B cell (primary cell): ENCODE measurements at regions not wholly inside any gene's neighbourhood (a gene's known extent, or its start where the extent isn't known, plus 50 kb on each side); places are given as distances from the start of the nearest gene placed in this dataset.

Experiments used
- ATAC-seq: fragments of 200-7000 bp; cut with Tn5 transposase; one replicate; pipeline ENCODE4 v1.10.0; 2021; ENCODE audit warnings: low read depth, mild to moderate bottlenecking, moderate number of reproducible peaks, moderate library complexity
- CTCF ChIA-PET: fragments of 350-600 bp; sonication (Branson Sonifier 250); formaldehyde crosslinking; loops from one replicate; lab custom pipeline; 2021; ENCODE audit warnings: antibody characterized with exemption, inconsistent platforms; lab: Charles Lee
- POLR2A ChIA-PET: fragments of 350-600 bp; sonication (Branson Sonifier 250); formaldehyde crosslinking; loops from one replicate; lab custom pipeline; 2021; ENCODE audit warnings: antibody characterized with exemption; lab: Charles Lee
- DNase-seq: peaks from one replicate; pipeline ENCODE4 v3.0.0; 2013
- H2AFZ ChIP-seq: 2 replicates; pipeline ENCODE4 v1.6.1; 2012; ENCODE audit warnings: mild to moderate bottlenecking, low read depth, low read length; ENCODE audit not compliant: insufficient read depth, poor library complexity, severe bottlenecking
- H3K27ac ChIP-seq, 2 donors: 1 replicate in 1 of 2; 2 replicates in 1 of 2; pipeline ENCODE4 v1.5.1; 2012 to 2013; ENCODE audit warnings: low read length in 2 of 2, mild to moderate bottlenecking in 2 of 2, moderate library complexity in 1 of 2
- H3K27me3 ChIP-seq, 4 experiments: fragments of 200-600 bp in 1 of 4; sonication (generic) in 1 of 4; replicated peaks in 1 of 4; 1 replicate in 2 of 4; 2 replicates in 2 of 4; pipeline versions ENCODE4 v1.6.1 to v1.7.0; 2013 to 2016; ENCODE audit warnings: low read length in 3 of 4, mild to moderate bottlenecking in 2 of 4, mixed read lengths in 1 of 4, moderate library complexity in 1 of 4; ENCODE audit not compliant: insufficient read depth in 4 of 4, control insufficient read depth in 3 of 4; ENCODE audit errors: control extremely low read depth in 1 of 4
- H3K36me3 ChIP-seq, 2 experiments: replicated peaks in 1 of 2; 1 replicate in 1 of 2; 2 replicates in 1 of 2; pipeline versions ENCODE4 v1.6.1 to v1.7.1; 2013; ENCODE audit warnings: low read length in 1 of 2; ENCODE audit not compliant: insufficient read depth in 2 of 2, control insufficient read depth in 1 of 2; ENCODE audit errors: control extremely low read depth in 1 of 2, extremely low read depth in 1 of 2
- H3K4me1 ChIP-seq, 2 donors: fragments of 200-600 bp in 1 of 2; sonication (generic) in 1 of 2; 1 replicate in 1 of 2; 2 replicates in 1 of 2; pipeline versions ENCODE4 v1.5.1 to v1.6.1; 2013 to 2017; ENCODE audit warnings: low read length in 2 of 2; ENCODE audit not compliant: control insufficient read depth in 2 of 2, insufficient read depth in 2 of 2
- H3K4me2 ChIP-seq: replicated peaks from 2 replicates; pipeline ENCODE3; 2012; ENCODE audit warnings: mild to moderate bottlenecking, low read depth, low read length; ENCODE audit not compliant: poor library complexity, severe bottlenecking
- H3K4me3 ChIP-seq, 5 experiments: fragments of 200-600 bp in 1 of 5; sonication (generic) in 1 of 5; 1 replicate in 3 of 5; 2 replicates in 2 of 5; pipeline versions ENCODE4 v1.5.1 to v1.7.0; 2011 to 2016; ENCODE audit warnings: low read length in 4 of 5, mild to moderate bottlenecking in 4 of 5, low read depth in 2 of 5, control low read depth in 1 of 5, moderate library complexity in 1 of 5; ENCODE audit not compliant: insufficient read depth in 1 of 5; ENCODE audit errors: control extremely low read depth in 1 of 5, extremely low read depth in 1 of 5
- H3K79me2 ChIP-seq: fragments of 200-600 bp; sonication (generic); one replicate; pipeline ENCODE4 v1.6.0; 2016; ENCODE audit warnings: low read length; ENCODE audit not compliant: control insufficient read depth, insufficient read depth
- H3K9ac ChIP-seq: fragments of 200-600 bp; sonication (generic); 2 replicates; pipeline ENCODE4 v1.6.1; 2017; ENCODE audit warnings: mild to moderate bottlenecking, low read length, moderate library complexity
- H3K9me3 ChIP-seq, 3 donors: one replicate each; pipeline versions ENCODE4 v1.6.1 to v1.7.1; 2013; ENCODE audit warnings: low read length in 2 of 3; ENCODE audit not compliant: control insufficient read depth in 2 of 3, insufficient read depth in 1 of 3; ENCODE audit errors: control extremely low read depth in 1 of 3
- H4K20me1 ChIP-seq: 2 replicates; pipeline ENCODE4 v1.6.0; 2012; ENCODE audit warnings: mild to moderate bottlenecking, low read length; ENCODE audit not compliant: insufficient read depth, control insufficient read depth, poor library complexity, severe bottlenecking
- H3K27ac Mint-ChIP-seq: one replicate; pipeline ENCODE4 v1.8.0; 2021; ENCODE audit warnings: mixed read lengths
- H3K27me3 Mint-ChIP-seq: one replicate; pipeline ENCODE4 v1.8.0; 2021; ENCODE audit warnings: mixed read lengths
- H3K4me1 Mint-ChIP-seq: one replicate; pipeline ENCODE4 v1.8.0; 2021; ENCODE audit warnings: mixed read lengths
- H3K4me3 Mint-ChIP-seq: one replicate; pipeline ENCODE4 v1.8.0; 2021; ENCODE audit warnings: mixed read lengths
- H3K9me3 Mint-ChIP-seq: one replicate; pipeline ENCODE4 v1.8.0; 2022; ENCODE audit warnings: mixed read lengths; ENCODE audit not compliant: insufficient read depth
- EZH2 ChIP-seq: IDR thresholded peaks from 2 replicates; pipeline ENCODE4 v1.6.1; 2012; ENCODE audit warnings: borderline replicate concordance, low read depth, mild to moderate bottlenecking, moderate library complexity, low read length; ENCODE audit not compliant: insufficient read depth, poor library complexity, severe bottlenecking
- WGBS: methylation state at CpG from one replicate; pipeline ENCODE4 v1.1.5; 2013; ENCODE audit warnings: missing lambda C conversion rate; ENCODE audit not compliant: insufficient coverage; 5-methylcytosine and 5-hydroxymethylcytosine counted together
- intact Hi-C: fragments of 100-400 bp; cut with micrococcal nuclease; formaldehyde crosslinking; loops from one replicate; pipeline ENCODE4 v1.10.0; 2022
- TF ChIP-seq, protein P1 (sequence below): fragments of 200-600 bp; IDR thresholded peaks from one replicate; pipeline ENCODE4 v1.8.0; 2022; ENCODE audit warnings: antibody characterized with exemption, mild to moderate bottlenecking

DNA sequence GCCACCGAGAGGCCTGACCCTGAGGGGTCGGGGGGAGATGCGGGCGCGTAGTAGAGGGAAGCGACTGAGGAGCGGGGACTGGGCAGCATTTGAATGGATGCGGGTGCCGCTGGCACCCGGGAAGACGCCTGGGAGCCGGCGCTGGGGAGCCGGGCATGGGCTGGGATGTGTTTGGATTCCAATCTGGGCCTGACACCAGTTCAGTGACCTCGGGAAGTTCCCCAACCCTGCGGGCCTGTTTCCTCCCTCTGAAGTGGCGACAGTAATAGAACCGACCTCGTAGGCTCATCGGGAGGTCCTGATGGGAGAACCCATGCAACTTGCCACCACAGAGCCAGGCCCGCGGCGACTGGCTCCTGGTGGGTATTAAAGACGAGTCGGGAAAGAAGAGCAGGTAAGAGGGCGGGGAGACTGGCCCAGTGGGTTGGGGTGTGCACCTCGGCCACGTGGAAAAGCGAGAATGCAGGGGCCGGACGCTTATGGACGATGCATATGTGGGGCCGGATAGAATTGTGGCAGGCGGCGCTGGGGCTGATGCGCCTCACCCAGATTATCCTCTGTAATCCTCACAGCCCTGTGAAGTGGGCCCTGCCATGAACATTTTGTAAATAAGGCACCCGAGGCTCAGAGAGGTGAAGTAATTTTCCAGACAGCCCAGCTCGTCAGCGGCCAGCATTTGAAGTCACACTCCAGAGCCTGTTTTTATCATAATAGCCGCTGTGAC is 105.8 kb downstream of the SLC16A1 start:
- CTCF ChIA-PET, result no interaction called here

More for the DNA sequence above, 105.8 kb downstream of the SLC16A1 start:
- Mint-ChIP-seq H3K4me3 (peak overlapping the region; percentile 37), H3K4me1 (peaks cover 2% of the 10 kb centered on the region), H3K27ac (no peak overlapping the region), H3K9me3 (no peaks in the 10 kb centered on the region), H3K27me3 (peaks cover 42% of the 10 kb centered on the region)
- no peaks in the 10 kb centered on the region for H3K36me3 ChIP-seq
- peak overlapping the region; percentile 63 for H3K9ac ChIP-seq
- peak overlapping the region; percentile 70 for H2AFZ ChIP-seq
- DNase-seq (no peak), ATAC-seq (no peak)
- H3K9me3 ChIP-seq, result no peaks in the 10 kb centered on the region
- intact Hi-C loops, result no loop called here
- peak overlapping the region; percentile 85 for H3K4me2 ChIP-seq
- 41% methylated on average over 40 of the region's 40 CpGs for WGBS
- peak overlapping the region in 4 of 5 experiments; percentile 19 to 58 (median 38) for H3K4me3 ChIP-seq
- peaks cover 0 to 23% (median 14%) of the 10 kb centered on the region in 4 experiments for H3K27me3 ChIP-seq
- POLR2A ChIA-PET, result no interaction called here
- no peak overlapping the region for H3K27ac ChIP-seq
- no peaks in the 10 kb centered on the region for H3K79me2 ChIP-seq
- peaks cover 11 to 12% of the 10 kb centered on the region in 2 donors for H3K4me1 ChIP-seq
- no peak for TF ChIP-seq EZH2
- TF ChIP-seq, protein P1, sequence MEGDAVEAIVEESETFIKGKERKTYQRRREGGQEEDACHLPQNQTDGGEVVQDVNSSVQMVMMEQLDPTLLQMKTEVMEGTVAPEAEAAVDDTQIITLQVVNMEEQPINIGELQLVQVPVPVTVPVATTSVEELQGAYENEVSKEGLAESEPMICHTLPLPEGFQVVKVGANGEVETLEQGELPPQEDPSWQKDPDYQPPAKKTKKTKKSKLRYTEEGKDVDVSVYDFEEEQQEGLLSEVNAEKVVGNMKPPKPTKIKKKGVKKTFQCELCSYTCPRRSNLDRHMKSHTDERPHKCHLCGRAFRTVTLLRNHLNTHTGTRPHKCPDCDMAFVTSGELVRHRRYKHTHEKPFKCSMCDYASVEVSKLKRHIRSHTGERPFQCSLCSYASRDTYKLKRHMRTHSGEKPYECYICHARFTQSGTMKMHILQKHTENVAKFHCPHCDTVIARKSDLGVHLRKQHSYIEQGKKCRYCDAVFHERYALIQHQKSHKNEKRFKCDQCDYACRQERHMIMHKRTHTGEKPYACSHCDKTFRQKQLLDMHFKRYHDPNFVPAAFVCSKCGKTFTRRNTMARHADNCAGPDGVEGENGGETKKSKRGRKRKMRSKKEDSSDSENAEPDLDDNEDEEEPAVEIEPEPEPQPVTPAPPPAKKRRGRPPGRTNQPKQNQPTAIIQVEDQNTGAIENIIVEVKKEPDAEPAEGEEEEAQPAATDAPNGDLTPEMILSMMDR, result no peak
- H4K20me1 ChIP-seq, result no peaks in the 10 kb centered on the region
